ENCODE measurements at regions not wholly inside any gene's neighbourhood (a gene's known extent, or its start where the extent isn't known, plus 50 kb on each side); places are given as distances from the start of the nearest gene placed in this dataset.
"Not testable (repeated sequence)": the region's sequence is repeated elsewhere in the genome, so short reads cannot be mapped to it uniquely, and the experiment has no call there.

- DNase-seq (ENCODE audit: low read depth in 2 of 2), result no peak
These were observed 908.4 kb upstream of the CRIM1 start for GRCh38 chr2:35447215-35447614.

GRCh38 chr2:35443087-35443486, 912.5 kb upstream of the CRIM1 start:
- DNase-seq (ENCODE audit: low read depth in 2 of 2), result no peak

GRCh38 chr2:35441575-35441974, 914.0 kb upstream of the CRIM1 start:
- DNase-seq (ENCODE audit: low read depth in 2 of 2), result not testable (repeated sequence)

- not testable (repeated sequence) for DNase-seq (ENCODE audit: low read depth in 2 of 2)
These were observed 915.3 kb upstream of the CRIM1 start for GRCh38 chr2:35440308-35440707.

- not testable (repeated sequence) for DNase-seq (ENCODE audit: low read depth in 2 of 2)
These were observed 918.7 kb upstream of the CRIM1 start for GRCh38 chr2:35436893-35437292.

- no peak for DNase-seq (ENCODE audit: low read depth in 2 of 2)
These were observed 927.0 kb upstream of the CRIM1 start for GRCh38 chr2:35428548-35428947.

GRCh38 chr2:35421485-35421884, 934.1 kb upstream of the CRIM1 start:
- DNase-seq (ENCODE audit: low read depth in 2 of 2), result no peak

GRCh38 chr2:35417293-35417692, 938.3 kb upstream of the CRIM1 start:
- no peak for DNase-seq (ENCODE audit: low read depth in 2 of 2)

GRCh38 chr2:35416391-35417140, 939.0 kb upstream of the CRIM1 start:
- no peak for DNase-seq (ENCODE audit: low read depth in 2 of 2)

- no peak for DNase-seq (ENCODE audit: low read depth in 2 of 2)
These were observed 939.6 kb upstream of the CRIM1 start for GRCh38 chr2:35415942-35416341.

- no peak for DNase-seq (ENCODE audit: low read depth in 2 of 2)
These were observed 940.3 kb upstream of the CRIM1 start for GRCh38 chr2:35415282-35415681.

- DNase-seq (ENCODE audit: low read depth in 2 of 2), result peak in 1 of 2 donors; percentile 1
These were observed 945.0 kb upstream of the CRIM1 start for GRCh38 chr2:35410431-35411061.

GRCh38 chr2:35409762-35410161, 945.8 kb upstream of the CRIM1 start:
- DNase-seq (ENCODE audit: low read depth in 2 of 2), result no peak

- DNase-seq (ENCODE audit: low read depth in 2 of 2), result no peak
These were observed 947.3 kb upstream of the CRIM1 start for GRCh38 chr2:35408320-35408719.

- DNase-seq (ENCODE audit: low read depth in 2 of 2), result no peak
These were observed 963.7 kb upstream of the CRIM1 start for GRCh38 chr2:35391736-35392442.

GRCh38 chr2:35378791-35379190, 976.8 kb upstream of the CRIM1 start:
- DNase-seq (ENCODE audit: low read depth in 2 of 2), result no peak

GRCh38 chr2:35374845-35375244, 980.7 kb upstream of the CRIM1 start:
- no peak for DNase-seq (ENCODE audit: low read depth in 2 of 2)

- no peak for DNase-seq (ENCODE audit: low read depth in 2 of 2)
These were observed 989.7 kb upstream of the CRIM1 start for GRCh38 chr2:35365859-35366258.

GRCh38 chr2:35356332-35356731, 999.2 kb upstream of the CRIM1 start:
- DNase-seq (ENCODE audit: low read depth in 2 of 2), result no peak

- DNase-seq (ENCODE audit: low read depth in 2 of 2), result no peak
These were observed 1000.5 kb upstream of the CRIM1 start for GRCh38 chr2:35355056-35355455.

GRCh38 chr2:35347561-35347960, 1008.0 kb upstream of the CRIM1 start:
- DNase-seq (ENCODE audit: low read depth in 2 of 2), result no peak

- DNase-seq (ENCODE audit: low read depth in 2 of 2), result no peak
These were observed 1012.4 kb upstream of the CRIM1 start for GRCh38 chr2:35343135-35343534.

GRCh38 chr2:35339211-35339610, 1016.4 kb upstream of the CRIM1 start:
- no peak for DNase-seq (ENCODE audit: low read depth in 2 of 2)

Measured in stimulated activated CD4-positive, alpha-beta T cell treated with anti-CD3 and anti-CD28 coated beads, Interleukin-1b, Interleukin-23, amount 100 ng/mL, for 1 hour (primary cell).